Erythroblast (primary cell): ENCODE measurements at regions not wholly inside any gene's neighbourhood (a gene's known extent, or its start where the extent isn't known, plus 50 kb on each side); places are given as distances from the start of the nearest gene placed in this dataset.

Experiments used
- GATA1 ChIP-seq: IDR thresholded peaks from 2 replicates; pipeline ENCODE4 v1.6.1; 2011; ENCODE audit warnings: low read depth, mild to moderate bottlenecking, control low read depth, low read length, moderate library complexity
- POLR2A ChIP-seq: IDR thresholded peaks from 2 replicates; pipeline ENCODE4 v1.6.1; 2011; ENCODE audit warnings: mild to moderate bottlenecking, low read length

DNA sequence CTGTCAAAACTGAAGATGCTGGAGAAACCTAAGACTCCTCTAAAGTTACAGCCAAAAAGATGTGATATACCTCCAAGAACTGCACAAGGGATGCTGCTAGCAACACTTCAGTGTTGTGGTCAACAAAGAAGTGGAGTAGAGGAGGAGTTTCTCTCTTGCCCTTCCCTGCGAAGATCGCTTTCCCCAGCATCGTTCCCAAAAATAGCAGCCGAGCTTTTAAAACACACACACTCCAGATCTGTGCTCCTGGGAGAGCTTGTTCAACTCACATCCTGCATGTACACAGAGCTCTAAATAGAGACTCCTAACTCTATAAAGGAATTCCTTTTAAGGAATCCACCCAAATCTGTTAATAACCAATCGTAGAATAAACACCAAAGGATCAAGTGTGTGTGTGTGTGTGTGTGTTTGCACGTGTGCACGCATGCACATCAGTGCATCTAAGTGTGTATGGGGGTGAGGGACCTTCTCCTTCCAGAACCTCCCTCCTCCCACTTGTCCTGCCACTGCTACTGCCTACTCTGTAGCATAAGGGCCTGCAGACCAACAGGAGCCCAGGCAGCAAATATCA, 58.5 kb downstream of the PSMG1 start:
- TF ChIP-seq POLR2A, result no peak
- TF ChIP-seq GATA1, result no peak
